WTC11 (cell line): ENCODE measurements at regions not wholly inside any gene's neighbourhood (a gene's known extent, or its start where the extent isn't known, plus 50 kb on each side); places are given as distances from the start of the nearest gene placed in this dataset.
A peak's percentile ranks its signal among the peaks of the same experiment; 100 is the strongest.

Source experiments
- ATAC-seq: fragments of 200-7000 bp; cut with Tn5 transposase; 2 replicates; pipeline ENCODE4 v1.10.0; 2021; ENCODE audit warnings: mild to moderate bottlenecking, moderate library complexity
- CTCF ChIA-PET: fragments of 300-600 bp; sonication (Branson Sonifier 250); formaldehyde crosslinking; loops from one replicate; lab custom pipeline; 2021; ENCODE audit warnings: antibody characterized with exemption; lab: Charles Lee
- POLR2A ChIA-PET: fragments of 350-600 bp; sonication (Branson Sonifier 250); formaldehyde crosslinking; loops from one replicate; lab custom pipeline; 2021; ENCODE audit warnings: antibody characterized with exemption; lab: Charles Lee
- DNase-seq: peaks from one replicate; pipeline ENCODE4 v3.0.0; 2021; ENCODE audit warnings: low spot score
- H3K27ac Mint-ChIP-seq: 2 replicates; pipeline ENCODE4 v1.8.0; 2021; ENCODE audit warnings: mixed read lengths
- H3K27me3 Mint-ChIP-seq: 2 replicates; pipeline ENCODE4 v1.8.0; 2021; ENCODE audit warnings: low read depth, mild to moderate bottlenecking, moderate library complexity, mixed read lengths
- H3K36me3 Mint-ChIP-seq: 2 replicates; pipeline ENCODE4 v1.8.0; 2021; ENCODE audit warnings: mixed read lengths
- H3K4me1 Mint-ChIP-seq: 2 replicates; pipeline ENCODE4 v1.8.0; 2022; ENCODE audit warnings: mixed read lengths
- H3K4me3 Mint-ChIP-seq: 2 replicates; pipeline ENCODE4 v1.8.0; 2021; ENCODE audit warnings: mild to moderate bottlenecking, moderate library complexity, mixed read lengths
- H3K9me3 Mint-ChIP-seq: 2 replicates; pipeline ENCODE4 v1.8.0; 2021; ENCODE audit warnings: mixed read lengths
- ARID4B ChIP-seq: sonication (generic); formaldehyde crosslinking; IDR thresholded peaks from 2 replicates; pipeline ENCODE4 v1.8.0; 2023; ENCODE audit warnings: missing genetic modification reagents, mild to moderate bottlenecking, borderline replicate concordance
- CTCF ChIP-seq: fragments of 200-600 bp; IDR thresholded peaks from 2 replicates; pipeline ENCODE4 v1.8.0; 2022; ENCODE audit warnings: antibody characterized with exemption
- ETV6 ChIP-seq: sonication (generic); formaldehyde crosslinking; IDR thresholded peaks from 2 replicates; pipeline ENCODE4 v1.8.1; 2022; ENCODE audit warnings: mild to moderate bottlenecking, missing genetic modification reagents
- GABPB1 ChIP-seq: sonication (generic); formaldehyde crosslinking; IDR thresholded peaks from 2 replicates; pipeline ENCODE4 v1.8.1; 2023; ENCODE audit warnings: mild to moderate bottlenecking, missing genetic modification reagents
- GTF2I ChIP-seq: fragments of 250-450 bp; sonication (Bioruptor Pico); conservative IDR thresholded peaks from 2 replicates; pipeline ENCODE4 v1.4.0; 2021; ENCODE audit warnings: mild to moderate bottlenecking
- JAZF1 ChIP-seq: fragments of 250-450 bp; sonication (Bioruptor Pico); IDR thresholded peaks from 2 replicates; pipeline ENCODE4 v1.9.0; 2021; ENCODE audit warnings: moderate library complexity, mild to moderate bottlenecking, inconsistent platforms
- MAX ChIP-seq: sonication (generic); formaldehyde crosslinking; IDR thresholded peaks from 2 replicates; pipeline ENCODE4 v1.8.0; 2022; ENCODE audit warnings: mild to moderate bottlenecking, missing genetic modification reagents
- MXD4 ChIP-seq: fragments of 250-450 bp; sonication (Bioruptor Pico); IDR thresholded peaks from 2 replicates; pipeline ENCODE4 v1.8.0; 2021; ENCODE audit warnings: mild to moderate bottlenecking, moderate library complexity, borderline replicate concordance
- NFYB ChIP-seq: sonication (generic); formaldehyde crosslinking; conservative IDR thresholded peaks from 2 replicates; pipeline ENCODE4 v1.8.0; 2022; ENCODE audit warnings: low read depth, missing genetic modification reagents
- PRRX2 ChIP-seq: fragments of 250-450 bp; sonication (Bioruptor Pico); IDR thresholded peaks from 2 replicates; pipeline ENCODE4 v1.8.0; 2021; ENCODE audit warnings: mild to moderate bottlenecking
- TCF7 ChIP-seq: sonication (generic); formaldehyde crosslinking; IDR thresholded peaks from 2 replicates; pipeline ENCODE4 v1.8.0; 2022; ENCODE audit warnings: mild to moderate bottlenecking, low read depth, missing genetic modification reagents, moderate library complexity
- USF1 ChIP-seq: sonication (generic); formaldehyde crosslinking; IDR thresholded peaks from 2 replicates; pipeline ENCODE4 v1.8.0; 2022; ENCODE audit warnings: mild to moderate bottlenecking, missing genetic modification reagents
- USF2 ChIP-seq: sonication (generic); formaldehyde crosslinking; IDR thresholded peaks from 2 replicates; pipeline ENCODE4 v1.8.1; 2023; ENCODE audit warnings: mild to moderate bottlenecking, missing genetic modification reagents, moderate library complexity
- ZNF232 ChIP-seq: sonication (generic); formaldehyde crosslinking; IDR thresholded peaks from 2 replicates; pipeline ENCODE4 v1.8.0; 2022; ENCODE audit warnings: mild to moderate bottlenecking, missing genetic modification reagents
- ZSCAN18 ChIP-seq: fragments of 250-450 bp; sonication (Bioruptor Pico); IDR thresholded peaks from 2 replicates; pipeline ENCODE4 v2.1.2; 2022; ENCODE audit warnings: mild to moderate bottlenecking, moderate library complexity

- no peak overlapping the region for H3K4me3 Mint-ChIP-seq
- H3K9me3 Mint-ChIP-seq, result no peaks in the 10 kb centered on the region
- no peak for DNase-seq
- POLR2A ChIA-PET, result no interaction called here
- H3K4me1 Mint-ChIP-seq, result no peaks in the 10 kb centered on the region
- H3K27me3 Mint-ChIP-seq, result no peaks in the 10 kb centered on the region
- H3K36me3 Mint-ChIP-seq, result no peaks in the 10 kb centered on the region
- no peak for ATAC-seq
- H3K27ac Mint-ChIP-seq, result no peak overlapping the region
- CTCF ChIA-PET, result no interaction called here
- TF ChIP-seq USF1 (no peak), TCF7 (CRISPR knock-in tag) (no peak), MXD4 (no peak), GTF2I (no peak), ARID4B (CRISPR knock-in tag) (no peak), ZNF232 (CRISPR knock-in tag) (no peak), PRRX2 (CRISPR knock-in tag) (no peak), ZSCAN18 (CRISPR knock-in tag) (no peak), ETV6 (CRISPR knock-in tag) (no peak), MAX (CRISPR knock-in tag) (no peak), JAZF1 (CRISPR knock-in tag) (no peak), USF2 (CRISPR knock-in tag) (no peak)
Measured at GRCh38 chr2:225891013-225891412, 491.5 kb downstream of the NYAP2 start.

- Mint-ChIP-seq H3K27ac (no peak overlapping the region), H3K27me3 (no peaks in the 10 kb centered on the region), H3K36me3 (no peaks in the 10 kb centered on the region), H3K4me1 (no peaks in the 10 kb centered on the region), H3K4me3 (no peak overlapping the region), H3K9me3 (no peaks in the 10 kb centered on the region)
- CTCF ChIA-PET, result interaction anchor here (0.7 to 1.0 kb wide), 2 partner anchors 9 to 23 kb away, joined by 3 read pairs; no protein-coding TSS in a partner anchor
- TF ChIP-seq CTCF, result peak; percentile 47; the same call in 1 of the 2 replicates
- TF ChIP-seq NFYB (CRISPR knock-in tag), result no peak
- TF ChIP-seq GABPB1 (CRISPR knock-in tag), result peak; percentile 98
- POLR2A ChIA-PET, result no interaction called here
- ATAC-seq (peak; percentile 69), DNase-seq (no peak)
Measured at GRCh38 chr2:225889452-225889851, 489.9 kb downstream of the NYAP2 start.
